OCI-LY7 (cell line): ENCODE measurements at regions not wholly inside any gene's neighbourhood (a gene's known extent, or its start where the extent isn't known, plus 50 kb on each side); places are given as distances from the start of the nearest gene placed in this dataset.

Experiments used
- EZH2phosphoT487 ChIP-seq: fragments of 200-600 bp; sonication (generic); IDR thresholded peaks from 2 replicates; pipeline ENCODE4 v1.6.1; 2018; ENCODE audit warnings: low read depth, borderline replicate concordance, mild to moderate bottlenecking, mixed run types, antibody characterized with exemption, low read length, moderate library complexity, mixed read lengths
- TF ChIP-seq, protein P1 (sequence below): fragments of 200-600 bp; sonication (generic); conservative IDR thresholded peaks from 2 replicates; pipeline ENCODE4 v1.5.1; 2014; ENCODE audit warnings: mild to moderate bottlenecking, antibody characterized with exemption, low read length, moderate library complexity, mixed read lengths

DNA sequence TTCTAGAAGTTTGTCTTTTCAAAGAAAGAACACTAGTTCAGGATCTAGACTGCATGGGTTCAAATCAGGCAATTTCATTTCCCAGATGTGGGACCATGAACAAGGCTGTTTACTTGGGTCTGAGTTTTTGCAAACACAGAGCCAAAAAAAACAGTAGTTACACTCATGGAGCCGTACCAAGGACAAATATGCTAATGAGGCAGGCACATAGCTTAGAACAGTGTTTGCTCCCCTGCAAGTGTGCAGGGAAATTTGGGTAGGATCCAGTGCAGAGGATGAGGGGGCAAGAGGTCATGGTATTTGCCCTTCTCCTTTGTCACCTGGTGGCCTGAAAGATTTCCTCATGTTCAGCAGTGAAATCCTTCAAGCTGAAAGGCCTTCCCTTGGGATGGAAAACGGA, 860.4 kb downstream of the VRK1 start:
- no peak for TF ChIP-seq EZH2phosphoT487
- TF ChIP-seq, protein P1, sequence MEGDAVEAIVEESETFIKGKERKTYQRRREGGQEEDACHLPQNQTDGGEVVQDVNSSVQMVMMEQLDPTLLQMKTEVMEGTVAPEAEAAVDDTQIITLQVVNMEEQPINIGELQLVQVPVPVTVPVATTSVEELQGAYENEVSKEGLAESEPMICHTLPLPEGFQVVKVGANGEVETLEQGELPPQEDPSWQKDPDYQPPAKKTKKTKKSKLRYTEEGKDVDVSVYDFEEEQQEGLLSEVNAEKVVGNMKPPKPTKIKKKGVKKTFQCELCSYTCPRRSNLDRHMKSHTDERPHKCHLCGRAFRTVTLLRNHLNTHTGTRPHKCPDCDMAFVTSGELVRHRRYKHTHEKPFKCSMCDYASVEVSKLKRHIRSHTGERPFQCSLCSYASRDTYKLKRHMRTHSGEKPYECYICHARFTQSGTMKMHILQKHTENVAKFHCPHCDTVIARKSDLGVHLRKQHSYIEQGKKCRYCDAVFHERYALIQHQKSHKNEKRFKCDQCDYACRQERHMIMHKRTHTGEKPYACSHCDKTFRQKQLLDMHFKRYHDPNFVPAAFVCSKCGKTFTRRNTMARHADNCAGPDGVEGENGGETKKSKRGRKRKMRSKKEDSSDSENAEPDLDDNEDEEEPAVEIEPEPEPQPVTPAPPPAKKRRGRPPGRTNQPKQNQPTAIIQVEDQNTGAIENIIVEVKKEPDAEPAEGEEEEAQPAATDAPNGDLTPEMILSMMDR: no peak
